Activated CD4-positive, alpha-beta T cell treated with anti-CD3 and anti-CD28 coated beads for 48 hours (primary cell): ENCODE measurements at regions not wholly inside any gene's neighbourhood (a gene's known extent, or its start where the extent isn't known, plus 50 kb on each side); places are given as distances from the start of the nearest gene placed in this dataset.
A peak's percentile ranks its signal among the peaks of the same experiment; 100 is the strongest.

Source experiments
- DNase-seq: peaks from one replicate; pipeline ENCODE4 v3.0.0-alpha.2; 2020

DNA sequence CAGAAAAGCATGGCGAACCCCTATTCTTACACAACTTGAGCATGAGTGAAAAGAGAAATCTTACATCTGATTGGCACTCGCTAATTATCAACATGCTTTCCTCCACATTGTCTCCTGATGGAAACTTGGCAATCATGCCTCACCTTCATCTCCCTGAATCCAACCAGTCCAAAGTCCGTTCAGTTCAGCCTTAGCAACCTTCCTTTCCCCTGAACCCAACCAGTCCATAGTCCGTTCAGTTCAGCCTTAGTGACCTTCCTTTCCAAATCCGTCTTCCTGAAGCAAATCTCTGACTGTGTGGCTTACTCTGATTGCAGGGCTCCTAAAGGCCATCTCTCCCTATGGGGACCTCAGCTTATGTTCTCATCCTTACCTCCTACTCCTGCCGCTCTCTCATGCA lies 538.3 kb upstream of the CLINT1 start:
- DNase-seq: no peak

DNA sequence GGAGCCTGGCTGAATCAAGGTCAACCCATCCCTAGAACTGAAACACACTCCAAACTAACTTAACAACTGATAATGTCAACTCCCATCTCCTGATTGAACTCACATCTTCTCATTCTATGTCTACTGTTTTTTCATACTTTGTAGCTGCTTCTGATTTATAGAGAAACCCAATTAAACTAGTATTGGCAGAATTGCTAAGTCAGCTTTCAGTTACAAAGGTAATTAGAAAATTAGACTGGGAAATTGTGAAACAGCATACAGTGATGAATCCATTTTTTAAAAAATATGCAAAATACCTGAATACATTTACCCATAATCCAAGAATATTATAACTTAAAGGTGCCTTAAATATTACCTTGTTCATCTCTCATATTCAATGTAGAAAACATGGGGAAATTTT lies 535.2 kb upstream of the CLINT1 start:
- DNase-seq: no peak

DNA sequence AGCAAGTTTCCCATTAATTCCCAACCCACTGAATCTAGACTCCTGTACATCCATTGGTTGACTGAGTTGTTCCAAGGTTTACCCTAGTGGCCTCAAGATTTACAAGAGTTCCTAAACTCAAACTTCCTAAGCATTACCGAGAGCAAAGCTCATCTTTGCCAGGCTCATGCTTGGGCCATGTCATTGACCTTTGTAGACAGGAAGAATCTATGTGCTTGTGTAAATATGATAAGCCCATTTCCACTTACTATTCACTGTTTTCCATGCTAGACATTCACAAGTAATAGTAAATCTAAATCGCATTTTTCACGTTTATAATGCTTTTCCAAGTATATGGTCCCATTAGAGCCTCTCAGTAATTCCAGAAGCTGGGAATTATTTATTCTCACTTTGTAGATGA lies 534.5 kb upstream of the CLINT1 start:
- no peak for DNase-seq

- no peak for DNase-seq
These were observed 533.8 kb upstream of the CLINT1 start for GRCh38 chr5:158392753-158393152.

GRCh38 chr5:158390577-158390976 lies 531.6 kb upstream of the CLINT1 start:
- no peak for DNase-seq

- DNase-seq: no peak
These were observed 530.8 kb upstream of the CLINT1 start for GRCh38 chr5:158389786-158390185.

GRCh38 chr5:158388021-158388420 lies 529.1 kb upstream of the CLINT1 start:
- DNase-seq: no peak

GRCh38 chr5:158387499-158387898 lies 528.6 kb upstream of the CLINT1 start:
- DNase-seq: no peak

DNA sequence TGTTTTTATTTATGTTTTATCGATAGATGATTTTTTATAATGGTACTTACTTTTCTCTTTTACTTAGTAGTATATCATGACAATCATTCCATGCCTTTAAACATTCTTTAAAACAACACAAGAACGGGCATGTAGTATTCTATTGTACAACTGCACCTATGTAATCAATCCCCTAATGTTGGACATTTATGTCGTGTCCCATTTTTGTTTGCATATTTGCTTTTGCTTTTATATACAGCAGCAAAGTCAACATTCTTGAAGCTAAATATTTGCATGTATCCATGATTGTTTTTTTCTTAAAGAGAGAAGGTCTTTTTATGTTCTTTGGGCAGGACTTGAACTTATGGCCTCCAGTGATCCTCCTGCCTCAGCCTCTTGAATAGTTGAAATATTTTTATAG lies 527.0 kb upstream of the CLINT1 start:
- DNase-seq: no peak

- no peak for DNase-seq
These were observed 525.9 kb upstream of the CLINT1 start for GRCh38 chr5:158384535-158385481.

DNA sequence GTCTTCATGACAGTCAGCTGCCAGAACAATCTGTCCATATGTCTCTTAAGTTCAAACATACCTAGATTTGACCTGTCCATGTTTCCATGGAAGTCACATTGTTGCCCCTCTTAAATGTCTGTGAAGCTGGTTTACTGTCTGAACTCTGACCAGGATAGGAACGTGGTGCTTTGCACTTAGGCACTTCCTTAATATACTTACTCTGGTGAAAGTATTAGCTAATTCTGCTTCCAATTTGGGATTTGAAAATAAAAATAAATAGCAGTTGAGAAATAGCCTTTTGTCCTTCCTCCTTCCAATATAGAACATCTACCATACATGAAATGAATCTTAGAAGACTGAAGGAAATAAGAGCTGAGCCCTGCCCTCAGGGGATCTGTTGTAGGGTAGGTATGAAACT lies 524.5 kb upstream of the CLINT1 start:
- no peak for DNase-seq

- DNase-seq: peak; percentile 56
These were observed 523.5 kb upstream of the CLINT1 start for GRCh38 chr5:158382473-158382872.

DNA sequence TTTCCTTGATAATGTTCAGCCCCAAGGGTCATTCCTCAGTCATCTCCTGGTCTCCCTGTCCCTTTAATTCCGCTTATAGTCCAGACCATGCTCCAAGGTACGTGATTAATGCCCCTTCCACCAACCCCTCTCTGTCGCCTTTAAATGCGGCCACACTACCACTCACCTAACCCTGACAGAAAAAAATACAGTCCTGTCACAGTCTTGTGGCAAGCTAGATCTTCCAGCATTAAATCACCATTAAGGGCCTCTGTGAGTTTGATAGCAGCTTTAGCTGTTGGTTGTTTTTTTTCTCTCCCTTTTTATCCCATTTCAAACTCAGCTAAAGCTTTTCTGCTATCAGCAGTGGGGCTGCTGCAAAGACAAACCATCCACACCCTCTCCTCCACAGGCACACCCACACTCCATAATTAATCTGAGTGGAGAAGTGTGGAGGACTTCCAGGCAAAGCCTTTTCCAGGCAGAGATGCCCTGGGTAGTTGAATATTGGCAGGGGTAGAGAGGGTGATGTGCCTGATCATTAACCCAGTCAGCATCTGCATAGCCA lies 522.7 kb upstream of the CLINT1 start:
- no peak for DNase-seq

GRCh38 chr5:158380661-158381060 lies 521.7 kb upstream of the CLINT1 start:
- no peak for DNase-seq

GRCh38 chr5:158378931-158379330 lies 520.0 kb upstream of the CLINT1 start:
- no peak for DNase-seq

DNA sequence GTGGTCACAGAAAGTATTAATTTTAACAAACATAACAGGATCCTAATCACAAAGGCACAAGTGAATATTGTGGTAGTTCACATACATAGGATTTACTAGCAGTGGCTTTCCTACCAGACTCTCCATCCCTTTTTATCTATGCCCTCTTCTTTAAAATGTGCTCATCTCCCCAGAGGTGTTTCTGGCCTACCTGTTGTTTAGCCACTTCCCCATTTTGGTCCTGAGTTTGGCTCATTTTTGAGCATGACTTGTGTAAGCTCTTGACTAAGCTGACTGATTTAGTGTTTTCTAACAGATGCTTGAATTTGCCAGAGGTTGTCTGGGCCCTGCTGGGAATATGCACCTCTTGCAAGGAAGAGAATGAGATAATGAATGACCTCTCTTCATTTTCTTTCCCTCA lies 517.7 kb upstream of the CLINT1 start:
- no peak for DNase-seq

DNA sequence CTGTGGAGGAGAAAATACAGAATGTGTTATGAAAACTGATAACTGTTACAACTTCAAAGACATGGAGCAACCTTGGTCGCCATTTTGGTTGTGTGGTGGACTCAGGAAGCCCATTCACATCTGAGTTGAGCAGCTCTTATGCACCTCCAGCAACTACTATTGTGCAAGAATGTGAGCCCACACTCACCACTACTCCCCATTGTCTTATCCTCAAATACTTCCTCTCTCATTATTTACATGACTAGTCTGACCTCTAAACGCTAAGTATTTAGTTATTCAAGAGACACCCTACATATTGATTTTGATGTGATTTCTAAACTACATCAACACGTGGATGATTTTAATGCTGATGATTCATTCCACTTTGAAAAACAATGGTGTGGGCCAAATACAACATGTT lies 516.6 kb upstream of the CLINT1 start:
- DNase-seq: no peak

- no peak for DNase-seq
These were observed 514.9 kb upstream of the CLINT1 start for GRCh38 chr5:158373608-158374395.

DNA sequence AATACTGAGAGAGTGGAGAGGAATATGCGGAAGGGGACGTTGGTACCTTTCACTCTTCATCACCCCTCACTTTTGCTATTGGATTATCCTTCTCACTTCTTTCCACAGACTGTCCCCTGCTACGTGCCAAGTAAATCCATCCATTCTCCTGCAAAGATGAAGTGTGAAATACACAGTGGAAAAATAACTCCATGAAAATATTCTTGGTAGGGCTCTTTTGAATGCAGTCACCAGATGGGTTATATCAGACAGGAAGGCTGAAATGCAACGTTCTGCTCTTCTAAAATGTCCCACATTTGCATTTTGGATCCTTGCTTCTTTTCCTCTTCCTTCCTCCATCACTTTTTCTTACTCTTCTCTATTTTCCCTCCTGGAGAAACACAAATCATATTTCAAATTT lies 510.3 kb upstream of the CLINT1 start:
- DNase-seq: no peak

- no peak for DNase-seq
These were observed 509.7 kb upstream of the CLINT1 start for GRCh38 chr5:158368686-158369085.

- DNase-seq: no peak
These were observed 505.4 kb upstream of the CLINT1 start for GRCh38 chr5:158364367-158364766.

DNA sequence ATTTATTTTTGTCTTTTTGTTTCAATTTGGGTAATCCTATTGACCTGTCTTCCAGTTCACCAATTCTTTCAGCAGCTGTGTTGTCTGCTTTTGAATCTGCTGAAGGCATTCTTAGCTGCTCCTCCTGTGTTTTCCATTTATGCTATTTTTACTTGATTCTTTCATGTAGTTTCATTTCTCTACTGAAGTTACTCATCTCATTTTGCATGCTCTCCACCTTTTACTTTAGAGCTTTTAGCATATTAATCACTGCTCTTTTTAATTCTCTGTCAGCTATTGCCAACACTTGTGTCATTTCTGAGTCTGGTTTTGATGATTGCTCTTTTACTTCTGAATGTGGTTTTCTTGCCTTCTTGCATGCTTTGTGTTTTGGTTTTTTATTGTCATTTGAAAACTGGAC lies 496.0 kb upstream of the CLINT1 start:
- no peak for DNase-seq

DNA sequence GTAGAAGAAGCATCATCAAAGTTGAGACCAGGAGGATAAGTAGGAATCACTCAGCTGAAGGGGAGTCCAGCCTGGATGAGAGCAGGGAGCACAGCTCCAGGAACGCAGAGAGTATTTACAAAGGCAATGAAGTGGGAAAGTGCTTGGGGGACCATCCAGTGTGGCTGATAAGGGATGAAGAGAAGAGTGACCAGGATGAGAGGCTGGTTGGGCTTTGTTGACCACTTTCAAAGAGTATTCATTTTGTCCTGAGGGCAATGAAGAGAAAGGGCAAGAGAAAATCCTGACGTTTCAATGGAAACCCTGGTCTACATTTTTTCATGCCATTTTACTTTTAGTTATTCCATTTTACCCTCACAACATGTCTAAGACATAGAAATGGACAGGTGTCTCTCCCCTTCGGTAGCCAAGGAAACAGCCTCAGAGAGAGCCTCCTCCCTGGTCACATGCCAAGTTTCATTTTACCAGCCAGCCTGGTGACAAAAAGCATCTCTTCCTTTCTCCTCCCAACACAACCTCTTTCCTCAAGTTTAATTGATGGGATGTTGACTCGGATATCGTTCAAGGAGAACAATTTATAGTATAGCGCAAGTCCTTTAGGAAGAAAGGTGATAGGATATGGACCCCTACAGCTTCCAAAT lies 492.7 kb upstream of the CLINT1 start:
- DNase-seq: no peak
